ENCODE measurements at regions not wholly inside any gene's neighbourhood (a gene's known extent, or its start where the extent isn't known, plus 50 kb on each side); places are given as distances from the start of the nearest gene placed in this dataset.
"Not testable (repeated sequence)": the region's sequence is repeated elsewhere in the genome, so short reads cannot be mapped to it uniquely, and the experiment has no call there.

DNA sequence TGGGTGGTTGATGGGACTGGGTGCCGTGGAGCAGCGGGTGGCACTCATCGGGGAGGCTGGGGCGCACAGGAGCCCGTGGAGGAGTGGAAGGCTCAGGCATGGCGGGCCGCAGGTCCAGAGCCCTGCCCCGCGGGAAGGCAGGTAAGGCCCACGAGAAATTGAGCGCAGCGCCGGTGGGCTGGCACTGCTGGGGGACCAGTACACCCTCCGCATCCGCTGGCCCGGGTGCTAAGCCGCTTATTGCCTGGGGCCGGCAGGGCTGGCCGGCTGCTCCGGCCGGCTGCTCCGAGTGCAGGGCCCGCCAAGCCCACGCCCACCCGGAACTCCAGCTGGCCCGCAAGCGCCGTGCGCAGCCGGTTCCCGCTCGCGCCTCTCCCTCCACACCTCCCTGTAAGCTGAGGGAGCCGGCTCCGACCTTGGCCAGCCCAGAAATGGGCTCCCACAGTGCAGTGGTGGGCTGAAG lies 85.1 kb upstream of the FAT4 start:
- no peak for DNase-seq (ENCODE audit: low read depth)
- TF ChIP-seq, protein P1, sequence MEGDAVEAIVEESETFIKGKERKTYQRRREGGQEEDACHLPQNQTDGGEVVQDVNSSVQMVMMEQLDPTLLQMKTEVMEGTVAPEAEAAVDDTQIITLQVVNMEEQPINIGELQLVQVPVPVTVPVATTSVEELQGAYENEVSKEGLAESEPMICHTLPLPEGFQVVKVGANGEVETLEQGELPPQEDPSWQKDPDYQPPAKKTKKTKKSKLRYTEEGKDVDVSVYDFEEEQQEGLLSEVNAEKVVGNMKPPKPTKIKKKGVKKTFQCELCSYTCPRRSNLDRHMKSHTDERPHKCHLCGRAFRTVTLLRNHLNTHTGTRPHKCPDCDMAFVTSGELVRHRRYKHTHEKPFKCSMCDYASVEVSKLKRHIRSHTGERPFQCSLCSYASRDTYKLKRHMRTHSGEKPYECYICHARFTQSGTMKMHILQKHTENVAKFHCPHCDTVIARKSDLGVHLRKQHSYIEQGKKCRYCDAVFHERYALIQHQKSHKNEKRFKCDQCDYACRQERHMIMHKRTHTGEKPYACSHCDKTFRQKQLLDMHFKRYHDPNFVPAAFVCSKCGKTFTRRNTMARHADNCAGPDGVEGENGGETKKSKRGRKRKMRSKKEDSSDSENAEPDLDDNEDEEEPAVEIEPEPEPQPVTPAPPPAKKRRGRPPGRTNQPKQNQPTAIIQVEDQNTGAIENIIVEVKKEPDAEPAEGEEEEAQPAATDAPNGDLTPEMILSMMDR (IDR thresholded peaks at IDR 0.05; ENCODE audit: insufficient read depth, low read length) = no peak
- no peak overlapping the region for H3K4me3 ChIP-seq (ENCODE audit: low read depth, low read length)

DNA sequence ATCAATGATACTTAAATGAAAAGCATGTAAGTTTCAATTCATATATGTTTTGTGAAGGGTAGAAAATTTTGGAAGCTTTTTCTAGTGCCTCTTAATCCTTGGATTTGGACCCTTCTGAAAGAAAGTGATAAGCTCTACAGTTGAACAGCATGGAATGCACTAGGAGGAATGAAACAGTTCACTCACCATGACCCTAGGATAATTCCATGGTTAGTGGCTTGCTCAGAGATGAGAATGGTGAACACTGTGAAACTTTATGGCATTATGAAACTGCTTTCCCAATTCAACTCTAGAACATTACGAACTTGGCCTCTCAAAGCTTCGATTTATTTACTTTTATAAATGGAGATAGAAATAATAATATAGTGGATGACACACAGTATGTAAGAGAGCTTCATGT lies 88.9 kb upstream of the FAT4 start:
- H3K4me3 ChIP-seq (ENCODE audit: low read depth, low read length) = no peak overlapping the region
- DNase-seq (ENCODE audit: low read depth) = no peak
- TF ChIP-seq, protein P1 (IDR thresholded peaks at IDR 0.05; ENCODE audit: insufficient read depth, low read length) = no peak

DNA sequence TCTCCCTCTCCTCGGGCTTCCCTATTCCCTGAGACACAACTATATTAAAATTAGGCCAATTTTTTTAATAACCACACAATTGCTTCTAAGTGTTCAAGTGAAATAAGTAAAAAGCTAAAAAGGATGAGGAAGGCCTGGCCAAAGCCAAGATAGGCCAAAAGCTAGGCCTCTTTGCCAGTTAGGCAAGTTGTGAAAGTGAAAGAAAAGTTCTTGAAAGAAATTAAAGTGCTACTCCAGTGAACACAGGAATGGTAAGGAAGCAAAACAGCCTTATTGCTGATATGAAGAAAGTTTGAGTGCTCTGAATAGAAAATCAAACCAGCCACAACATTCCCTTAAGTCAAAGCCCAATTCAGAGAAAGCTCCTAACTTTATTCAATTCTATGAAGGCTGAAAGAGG lies 114.2 kb upstream of the FAT4 start:
- no peak for DNase-seq (ENCODE audit: low read depth)
- H3K4me3 ChIP-seq (ENCODE audit: low read depth, low read length) = no peak overlapping the region
- TF ChIP-seq, protein P1 (IDR thresholded peaks at IDR 0.05; ENCODE audit: insufficient read depth, low read length) = no peak

DNA sequence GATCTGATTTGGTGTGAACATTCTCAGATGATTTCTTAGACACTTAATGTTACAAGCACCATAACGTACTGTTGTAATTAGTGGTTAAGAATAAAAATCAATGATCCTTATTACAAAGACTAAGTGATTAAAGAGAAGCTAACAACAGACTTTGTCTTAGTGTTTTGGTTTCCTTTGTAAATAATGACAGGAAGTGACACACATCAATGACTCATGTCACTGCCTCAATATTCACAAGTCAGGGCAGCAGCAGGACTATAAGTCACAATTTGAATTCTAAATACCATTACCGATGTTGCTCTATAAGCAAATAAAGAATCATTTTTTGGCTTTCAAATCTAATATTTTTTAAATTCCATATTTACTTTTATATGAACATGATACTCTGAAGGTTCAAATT lies 115.8 kb upstream of the FAT4 start:
- TF ChIP-seq, protein P1 (IDR thresholded peaks at IDR 0.05; ENCODE audit: insufficient read depth, low read length) = no peak
- no peak for DNase-seq (ENCODE audit: low read depth)

DNA sequence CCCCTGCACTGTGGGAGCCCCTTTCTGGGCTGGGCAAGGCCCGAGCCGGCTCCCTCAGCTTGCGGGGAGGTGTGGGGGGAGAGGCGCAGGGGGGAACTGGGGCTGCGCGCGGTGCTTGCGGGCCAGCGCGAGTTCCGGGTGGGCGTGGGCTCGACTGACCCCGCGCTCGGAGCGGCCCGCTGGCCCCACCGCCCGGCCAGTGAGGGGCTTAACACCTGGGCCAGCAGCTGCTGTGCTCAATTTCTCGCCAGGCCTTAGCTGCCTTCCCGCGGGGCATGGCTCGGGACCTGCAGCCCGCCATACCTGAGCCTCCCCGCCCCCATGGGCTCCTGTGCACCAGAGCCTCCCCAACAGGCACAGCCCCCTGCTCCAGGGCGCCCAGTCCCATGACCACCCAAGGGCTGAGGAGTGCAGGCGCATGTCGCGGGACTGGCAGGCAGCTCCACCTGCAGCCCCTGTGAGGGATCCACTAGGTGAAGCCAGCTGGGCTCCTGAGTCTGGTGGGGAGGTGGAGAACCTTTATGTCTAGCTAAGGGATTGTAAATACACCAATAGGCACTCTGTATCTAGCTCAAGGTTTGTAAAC lies 122.8 kb upstream of the FAT4 start:
- not testable (repeated sequence) for DNase-seq (ENCODE audit: low read depth); H3K4me3 ChIP-seq (ENCODE audit: low read depth, low read length)

More for the DNA sequence above, 115.8 kb upstream of the FAT4 start:
- no peak overlapping the region for H3K4me3 ChIP-seq (ENCODE audit: low read depth, low read length)

DNA sequence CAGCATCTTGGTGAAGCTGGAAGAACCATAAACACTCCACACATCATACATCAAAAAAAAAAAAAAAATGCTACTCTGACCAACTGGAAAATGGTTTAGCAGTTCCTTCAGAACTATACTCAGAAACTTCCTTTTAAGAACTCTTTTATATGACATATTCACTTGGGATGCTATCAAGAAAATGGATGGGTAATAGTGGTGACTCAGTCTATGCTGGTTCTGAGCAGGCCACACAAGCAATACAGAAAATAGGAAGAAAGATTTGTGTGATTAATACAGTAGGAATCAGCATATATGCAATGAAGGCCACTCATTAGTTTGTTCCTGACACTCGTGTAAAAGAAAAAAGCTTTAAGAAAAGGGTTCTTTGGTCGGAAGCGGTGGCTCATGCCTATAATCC lies 123.5 kb upstream of the FAT4 start:
- peak; percentile 66 for DNase-seq (ENCODE audit: low read depth)
- TF ChIP-seq, protein P1 (IDR thresholded peaks at IDR 0.05; ENCODE audit: insufficient read depth, low read length) = no peak

DNA sequence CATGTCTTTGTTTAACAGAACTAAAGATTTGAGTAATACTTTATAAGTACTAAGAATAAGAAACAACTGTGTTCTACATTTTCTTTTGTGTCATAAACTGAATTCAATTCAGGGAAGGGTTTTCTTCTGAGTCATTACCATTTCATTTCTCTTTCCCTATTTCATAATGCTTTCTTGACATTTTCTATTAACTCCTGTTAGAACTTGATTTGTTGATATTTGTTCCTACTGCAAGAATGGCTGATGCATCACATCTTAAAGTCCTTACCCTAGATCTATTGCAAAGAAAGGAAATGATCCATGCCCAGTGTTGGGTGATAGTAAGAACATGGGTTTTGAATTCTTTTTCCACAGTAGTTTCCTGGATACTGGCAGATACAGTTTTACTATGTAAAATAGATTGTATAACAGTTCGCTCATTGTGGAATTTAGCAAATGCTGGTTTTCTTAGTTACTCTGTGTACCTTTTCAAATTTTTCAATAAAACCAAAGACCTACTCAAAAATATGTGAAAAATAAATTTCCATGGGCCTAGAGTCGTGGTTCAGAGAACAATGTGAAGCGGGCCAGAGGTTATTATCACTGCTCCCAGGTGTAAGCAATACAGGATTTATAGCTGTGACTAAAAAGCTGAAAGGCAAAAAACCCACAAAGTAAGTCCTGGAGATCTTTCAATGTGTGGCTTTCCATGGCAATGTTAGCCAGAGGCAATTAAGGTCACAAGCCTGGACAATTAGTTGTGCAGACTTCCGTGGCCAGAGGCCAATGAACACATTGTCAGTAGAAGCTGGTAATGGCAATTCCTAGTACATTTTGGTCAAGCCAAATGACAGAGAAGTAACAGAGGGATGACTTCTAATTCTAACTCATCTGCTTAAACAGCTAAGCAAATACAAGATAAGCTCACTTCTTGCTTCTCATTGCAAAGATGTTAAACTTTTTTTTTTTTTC lies 127.3 kb upstream of the FAT4 start:
- TF ChIP-seq, protein P1 (IDR thresholded peaks at IDR 0.05; ENCODE audit: insufficient read depth, low read length) = no peak
- no peak overlapping the region for H3K4me3 ChIP-seq (ENCODE audit: low read depth, low read length)

More for the DNA sequence above, 123.5 kb upstream of the FAT4 start:
- H3K4me3 ChIP-seq (ENCODE audit: low read depth, low read length) = no peak overlapping the region

More for the DNA sequence above, 127.3 kb upstream of the FAT4 start:
- peak; percentile 80 for DNase-seq (ENCODE audit: low read depth)
